ENCODE measurements at regions not wholly inside any gene's neighbourhood (a gene's known extent, or its start where the extent isn't known, plus 50 kb on each side); places are given as distances from the start of the nearest gene placed in this dataset.
"Not testable (repeated sequence)": the region's sequence is repeated elsewhere in the genome, so short reads cannot be mapped to it uniquely, and the experiment has no call there.

DNA sequence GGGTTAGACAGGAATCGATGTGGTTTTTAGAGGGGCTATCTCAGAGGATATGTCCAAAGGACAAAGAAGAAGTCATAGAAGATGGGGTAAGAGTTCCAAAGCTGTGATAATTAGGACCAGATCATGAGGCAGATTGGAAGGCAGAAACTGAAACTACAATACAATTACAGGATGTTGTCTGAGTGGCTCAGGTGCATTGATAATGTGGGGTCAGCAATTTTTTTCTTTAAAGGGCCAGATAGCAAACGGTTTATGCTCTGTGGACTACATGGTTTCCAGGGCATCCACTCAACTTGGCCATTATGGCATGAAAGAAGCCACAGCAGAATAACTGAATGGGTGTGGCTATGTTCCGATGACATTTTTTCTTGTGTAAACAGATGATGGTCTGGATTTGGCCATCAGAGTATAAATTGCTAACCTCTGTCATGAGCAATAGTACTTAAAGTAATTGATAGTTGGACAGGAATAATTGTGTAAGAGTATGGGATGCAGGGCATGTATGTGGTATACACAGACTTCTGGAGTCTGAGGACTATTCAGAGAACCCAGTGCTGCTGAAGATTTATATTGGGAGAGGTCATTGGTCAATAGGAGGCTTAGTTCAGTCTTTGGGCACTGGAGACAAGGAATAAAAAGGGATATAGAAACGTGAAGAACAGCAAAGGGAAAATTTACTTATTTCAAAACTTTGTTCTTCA, 198.4 kb upstream of the ADGRL4 start:
- Mint-ChIP-seq H3K9me3 (no peaks in the 10 kb centered on the region), H3K4me1 (no peaks in the 10 kb centered on the region), H3K4me3 (no peak overlapping the region), H3K27ac (no peak overlapping the region), H3K36me3 (ENCODE audit: low read depth) (no peaks in the 10 kb centered on the region), H3K27me3 (no peaks in the 10 kb centered on the region)
- CTCF ChIA-PET: no interaction called here
- POLR2A ChIA-PET: no interaction called here
- DNase-seq: no peak

DNA sequence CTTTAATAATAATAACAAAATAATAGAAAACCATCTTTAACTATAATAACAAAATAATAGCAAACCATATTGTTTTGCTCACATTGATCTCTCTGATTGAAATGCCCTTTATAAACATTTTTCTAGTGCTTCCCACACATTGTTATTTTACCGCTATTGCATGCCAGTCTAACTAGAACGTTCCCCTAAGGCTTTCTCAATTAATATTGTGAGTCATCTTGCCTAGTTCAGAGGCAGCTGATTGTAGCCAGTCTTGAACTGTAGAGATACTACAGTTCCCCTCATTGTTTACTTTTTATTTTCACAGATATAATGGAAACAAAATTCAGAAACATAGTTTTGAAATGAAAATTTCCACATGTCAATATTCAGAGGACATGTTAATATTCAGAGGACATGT, 192.3 kb upstream of the ADGRL4 start:
- Mint-ChIP-seq H3K27me3 (no peaks in the 10 kb centered on the region), H3K4me3 (no peak overlapping the region), H3K4me1 (no peaks in the 10 kb centered on the region), H3K27ac (no peak overlapping the region), H3K36me3 (ENCODE audit: low read depth) (no peaks in the 10 kb centered on the region), H3K9me3 (no peaks in the 10 kb centered on the region)
- ChIA-PET POLR2A (no interaction called here), CTCF (no interaction called here)
- DNase-seq: no peak

DNA sequence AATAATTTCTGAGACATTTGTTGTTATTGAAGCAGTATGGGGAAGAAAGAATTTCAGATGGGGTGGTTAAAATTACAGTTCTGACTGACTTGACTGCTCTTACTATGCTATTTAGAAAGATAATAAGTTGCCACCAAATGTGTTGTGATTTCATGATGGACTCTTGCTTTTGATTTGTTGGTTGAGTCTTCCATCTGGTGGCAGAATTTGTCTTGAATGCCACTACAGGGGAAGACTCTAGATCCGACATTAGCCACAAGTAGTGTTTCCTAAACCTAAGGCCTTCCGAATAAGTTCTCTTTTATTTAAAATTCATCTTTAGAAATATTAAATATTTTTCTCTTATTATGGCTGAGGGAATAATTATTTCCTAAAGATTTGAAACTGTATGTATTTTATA, 190.9 kb upstream of the ADGRL4 start:
- Mint-ChIP-seq H3K9me3 (no peaks in the 10 kb centered on the region), H3K4me1 (peaks cover 1% of the 10 kb centered on the region), H3K36me3 (ENCODE audit: low read depth) (no peaks in the 10 kb centered on the region), H3K4me3 (no peak overlapping the region), H3K27me3 (no peaks in the 10 kb centered on the region), H3K27ac (no peak overlapping the region)
- ChIA-PET CTCF (no interaction called here), POLR2A (no interaction called here)
- DNase-seq: no peak

DNA sequence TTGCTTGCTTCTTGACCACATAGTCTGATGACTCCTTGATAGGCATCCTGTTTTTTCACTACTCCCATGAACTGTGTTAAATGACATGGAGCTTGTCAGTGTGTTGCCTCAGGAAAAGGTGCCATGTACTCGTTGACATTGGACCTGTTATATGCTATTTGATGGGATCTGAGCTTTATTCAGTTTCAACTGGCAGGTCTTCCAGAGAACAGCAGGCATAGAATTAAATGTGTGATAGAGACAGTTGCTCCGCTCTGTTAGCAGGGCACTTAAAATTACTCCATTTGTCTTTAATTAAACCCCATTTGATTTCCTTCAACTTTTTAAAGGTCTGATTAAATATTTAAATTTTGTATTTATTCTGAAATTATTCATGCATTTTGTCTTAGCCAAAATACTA, 189.7 kb upstream of the ADGRL4 start:
- ChIA-PET CTCF (no interaction called here), POLR2A (no interaction called here)
- Mint-ChIP-seq H3K27me3 (no peaks in the 10 kb centered on the region), H3K27ac (no peak overlapping the region), H3K9me3 (no peaks in the 10 kb centered on the region), H3K4me1 (peaks cover 1% of the 10 kb centered on the region), H3K4me3 (no peak overlapping the region), H3K36me3 (ENCODE audit: low read depth) (no peaks in the 10 kb centered on the region)
- DNase-seq: no peak

DNA sequence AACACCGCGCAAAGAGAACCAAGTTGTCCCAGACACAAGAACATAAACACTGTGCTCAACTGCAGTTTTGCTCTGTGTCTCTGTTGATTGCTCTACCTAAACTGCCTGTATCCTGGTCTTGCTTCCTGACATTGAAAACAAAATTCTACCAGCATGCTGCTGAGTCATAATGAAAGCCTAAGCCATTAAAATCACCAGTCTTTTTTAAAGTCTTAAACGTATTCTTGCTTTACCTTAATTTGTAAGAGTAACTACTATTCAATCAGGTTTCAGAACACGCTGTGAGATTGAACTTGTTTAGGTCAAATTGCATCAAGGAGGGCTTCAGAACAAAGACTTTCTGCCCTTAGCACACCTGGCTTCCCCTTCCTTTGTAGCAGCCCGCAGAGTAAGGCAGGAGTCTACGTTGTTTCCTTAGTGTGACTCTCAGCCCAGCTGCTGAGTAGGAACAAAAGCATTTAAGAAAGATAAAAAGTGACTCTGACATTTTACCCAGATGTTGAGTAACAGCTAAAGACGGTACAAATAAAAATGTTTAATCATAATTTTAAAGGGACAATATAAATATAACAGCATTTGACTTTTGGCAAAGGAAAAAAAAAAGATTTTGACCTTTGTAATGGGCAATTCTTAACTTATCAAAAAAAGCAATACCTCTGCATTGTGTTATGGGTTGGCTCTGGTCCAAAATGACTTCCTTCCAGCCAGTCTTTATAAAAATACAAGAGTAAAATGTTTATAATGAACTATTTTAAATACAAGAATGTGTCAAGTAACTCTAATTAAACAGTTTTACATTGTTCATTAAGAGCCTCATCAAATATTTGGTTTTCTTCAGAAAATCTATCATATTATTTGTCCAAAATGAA, 186.9 kb upstream of the ADGRL4 start:
- peaks cover 1% of the 10 kb centered on the region for H3K4me1 Mint-ChIP-seq
- no peaks in the 10 kb centered on the region for H3K27me3 Mint-ChIP-seq
- H3K27ac Mint-ChIP-seq: no peak overlapping the region
- no peak for DNase-seq
- POLR2A ChIA-PET: no interaction called here
- H3K4me3 Mint-ChIP-seq: no peak overlapping the region
- CTCF ChIA-PET: no interaction called here
- H3K9me3 Mint-ChIP-seq: no peaks in the 10 kb centered on the region
- H3K36me3 Mint-ChIP-seq (ENCODE audit: low read depth): no peaks in the 10 kb centered on the region

DNA sequence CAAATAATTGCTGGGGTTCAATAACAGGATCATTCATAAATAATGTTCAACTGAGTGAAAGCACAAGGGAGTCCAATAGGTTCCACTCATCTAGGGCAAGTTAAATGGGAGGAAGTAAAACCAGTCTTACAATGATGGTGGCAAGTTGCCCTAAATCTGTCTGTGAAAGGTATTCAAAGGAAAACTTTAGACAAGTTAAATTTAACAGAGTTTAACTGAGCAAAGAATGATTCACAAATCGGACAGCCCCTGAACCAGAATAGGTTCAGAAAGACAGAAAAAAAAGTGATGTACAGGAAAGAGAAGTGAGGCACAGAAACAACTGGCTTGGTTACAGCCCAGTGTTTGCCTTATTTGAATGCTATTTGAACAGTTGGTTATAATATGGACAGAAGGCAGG, 183.5 kb upstream of the ADGRL4 start:
- Mint-ChIP-seq H3K9me3 (no peaks in the 10 kb centered on the region), H3K4me3 (no peak overlapping the region), H3K27ac (no peak overlapping the region), H3K4me1 (peaks cover 1% of the 10 kb centered on the region), H3K36me3 (ENCODE audit: low read depth) (no peaks in the 10 kb centered on the region), H3K27me3 (no peaks in the 10 kb centered on the region)
- CTCF ChIA-PET: no interaction called here
- POLR2A ChIA-PET: no interaction called here
- DNase-seq: no peak

DNA sequence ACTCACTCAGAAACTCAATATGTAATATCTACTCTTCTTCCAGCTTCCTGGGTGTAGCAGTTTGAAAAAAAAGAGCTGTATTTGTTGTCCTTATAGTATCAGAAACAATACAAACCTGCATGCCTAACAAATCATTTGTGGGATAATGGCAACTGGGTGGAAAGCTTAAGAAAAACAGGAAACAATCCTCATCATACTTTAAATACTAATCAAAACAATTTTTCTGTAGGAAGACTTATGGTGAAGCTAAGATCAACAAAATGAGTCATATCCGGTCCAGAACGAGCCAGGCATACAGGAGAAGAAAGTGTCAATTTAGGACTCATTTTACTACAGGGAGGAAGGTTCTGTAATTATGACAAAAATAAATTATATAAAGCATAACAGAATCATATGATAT, 181.8 kb upstream of the ADGRL4 start:
- Mint-ChIP-seq H3K27me3 (no peaks in the 10 kb centered on the region), H3K9me3 (no peaks in the 10 kb centered on the region), H3K27ac (no peak overlapping the region), H3K36me3 (ENCODE audit: low read depth) (no peaks in the 10 kb centered on the region), H3K4me3 (no peak overlapping the region), H3K4me1 (peaks cover 1% of the 10 kb centered on the region)
- ChIA-PET CTCF (no interaction called here), POLR2A (no interaction called here)
- DNase-seq: no peak

DNA sequence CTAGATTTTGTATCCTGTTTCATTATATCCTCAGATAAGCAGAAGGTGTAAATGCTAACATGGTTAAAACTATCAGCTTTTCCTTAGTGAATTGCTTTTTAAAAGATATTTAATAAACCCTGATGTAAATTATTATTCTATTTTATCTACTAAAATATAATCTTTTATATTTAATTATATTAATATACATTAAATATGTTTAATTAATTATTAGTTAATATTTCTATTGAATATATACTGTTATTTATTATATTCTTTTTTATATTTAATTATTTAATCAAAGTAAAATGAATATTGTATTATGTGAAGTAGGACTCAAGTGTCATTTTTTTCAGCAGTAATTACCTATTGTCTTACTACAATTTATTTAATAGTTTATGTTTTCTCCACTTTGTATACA, 179.7 kb upstream of the ADGRL4 start:
- POLR2A ChIA-PET: no interaction called here
- Mint-ChIP-seq H3K36me3 (ENCODE audit: low read depth) (no peaks in the 10 kb centered on the region), H3K4me3 (no peak overlapping the region), H3K9me3 (no peaks in the 10 kb centered on the region), H3K27me3 (no peaks in the 10 kb centered on the region), H3K27ac (no peak overlapping the region), H3K4me1 (no peaks in the 10 kb centered on the region)
- DNase-seq: no peak
- CTCF ChIA-PET: no interaction called here

DNA sequence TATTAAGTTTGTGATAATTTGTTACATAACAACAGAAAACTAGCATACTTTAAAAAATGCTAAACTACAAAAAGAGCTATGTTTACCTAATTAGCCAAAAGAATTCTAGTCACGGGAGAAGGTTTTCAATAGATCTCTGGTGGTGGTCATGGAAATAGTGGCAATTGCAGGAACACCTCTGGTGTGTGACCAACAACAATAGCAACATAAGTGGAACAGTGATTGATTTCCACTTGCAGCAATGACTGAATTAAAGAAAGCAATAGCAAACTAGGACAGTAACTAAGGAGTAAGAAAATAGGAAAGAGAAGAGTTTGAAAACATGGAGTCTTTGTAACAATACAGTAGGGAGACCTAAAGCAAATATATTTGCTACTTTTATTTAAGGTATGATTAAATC, 171.3 kb upstream of the ADGRL4 start:
- CTCF ChIA-PET: no interaction called here
- no peaks in the 10 kb centered on the region for H3K36me3 Mint-ChIP-seq (ENCODE audit: low read depth)
- no peaks in the 10 kb centered on the region for H3K4me1 Mint-ChIP-seq
- POLR2A ChIA-PET: no interaction called here
- no peak for DNase-seq
- no peaks in the 10 kb centered on the region for H3K27me3 Mint-ChIP-seq
- H3K9me3 Mint-ChIP-seq: peaks cover 3% of the 10 kb centered on the region
- no peak overlapping the region for H3K4me3 Mint-ChIP-seq
- H3K27ac Mint-ChIP-seq: no peak overlapping the region

DNA sequence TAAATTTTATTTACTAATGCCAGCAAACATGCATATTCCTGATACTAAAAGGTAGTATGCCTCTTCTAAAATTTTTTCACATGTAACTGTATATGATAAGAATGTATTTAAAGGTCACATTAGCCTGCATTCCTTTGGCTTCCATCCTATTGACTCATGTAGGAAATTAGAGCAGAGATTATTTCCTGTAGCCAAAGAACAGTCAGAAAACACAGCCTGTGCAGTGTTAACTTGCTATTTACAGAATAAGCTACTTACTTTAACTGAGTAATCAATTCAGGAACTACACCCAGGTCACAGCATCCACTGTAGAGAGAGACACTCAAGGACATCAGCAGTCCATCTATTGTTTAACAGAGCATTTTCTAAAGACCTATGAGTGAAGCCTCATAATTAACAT, 154.5 kb upstream of the ADGRL4 start:
- no peak for DNase-seq
- no peak overlapping the region for H3K27ac Mint-ChIP-seq
- H3K4me1 Mint-ChIP-seq: no peaks in the 10 kb centered on the region
- CTCF ChIA-PET: no interaction called here
- POLR2A ChIA-PET: no interaction called here
- H3K36me3 Mint-ChIP-seq (ENCODE audit: low read depth): no peaks in the 10 kb centered on the region
- H3K4me3 Mint-ChIP-seq: no peak overlapping the region
- peaks cover 9% of the 10 kb centered on the region for H3K9me3 Mint-ChIP-seq
- no peaks in the 10 kb centered on the region for H3K27me3 Mint-ChIP-seq

DNA sequence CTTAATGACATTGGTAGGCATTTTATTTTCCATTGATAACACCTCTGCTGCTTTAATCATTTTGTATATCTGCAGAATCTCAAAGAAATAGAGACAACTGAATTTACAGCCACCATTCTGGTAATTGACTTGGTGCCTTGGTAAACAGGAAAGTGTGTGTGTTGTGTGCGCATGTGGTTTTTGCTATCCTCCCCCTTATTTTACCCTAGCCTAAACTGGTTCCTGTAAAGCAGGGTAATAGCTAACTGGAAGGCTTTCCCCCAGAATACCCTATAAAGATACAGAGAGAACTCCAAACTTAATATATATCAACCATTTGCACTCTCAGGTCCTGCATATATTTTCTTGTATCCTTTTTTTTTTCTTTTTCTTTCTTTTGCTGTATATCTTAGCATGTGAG, 149.5 kb upstream of the ADGRL4 start:
- H3K4me3 Mint-ChIP-seq: no peak overlapping the region
- no peaks in the 10 kb centered on the region for H3K36me3 Mint-ChIP-seq (ENCODE audit: low read depth)
- H3K9me3 Mint-ChIP-seq: peaks cover 3% of the 10 kb centered on the region
- CTCF ChIA-PET: no interaction called here
- no peaks in the 10 kb centered on the region for H3K4me1 Mint-ChIP-seq
- no peak overlapping the region for H3K27ac Mint-ChIP-seq
- POLR2A ChIA-PET: no interaction called here
- H3K27me3 Mint-ChIP-seq: no peaks in the 10 kb centered on the region
- no peak for DNase-seq

DNA sequence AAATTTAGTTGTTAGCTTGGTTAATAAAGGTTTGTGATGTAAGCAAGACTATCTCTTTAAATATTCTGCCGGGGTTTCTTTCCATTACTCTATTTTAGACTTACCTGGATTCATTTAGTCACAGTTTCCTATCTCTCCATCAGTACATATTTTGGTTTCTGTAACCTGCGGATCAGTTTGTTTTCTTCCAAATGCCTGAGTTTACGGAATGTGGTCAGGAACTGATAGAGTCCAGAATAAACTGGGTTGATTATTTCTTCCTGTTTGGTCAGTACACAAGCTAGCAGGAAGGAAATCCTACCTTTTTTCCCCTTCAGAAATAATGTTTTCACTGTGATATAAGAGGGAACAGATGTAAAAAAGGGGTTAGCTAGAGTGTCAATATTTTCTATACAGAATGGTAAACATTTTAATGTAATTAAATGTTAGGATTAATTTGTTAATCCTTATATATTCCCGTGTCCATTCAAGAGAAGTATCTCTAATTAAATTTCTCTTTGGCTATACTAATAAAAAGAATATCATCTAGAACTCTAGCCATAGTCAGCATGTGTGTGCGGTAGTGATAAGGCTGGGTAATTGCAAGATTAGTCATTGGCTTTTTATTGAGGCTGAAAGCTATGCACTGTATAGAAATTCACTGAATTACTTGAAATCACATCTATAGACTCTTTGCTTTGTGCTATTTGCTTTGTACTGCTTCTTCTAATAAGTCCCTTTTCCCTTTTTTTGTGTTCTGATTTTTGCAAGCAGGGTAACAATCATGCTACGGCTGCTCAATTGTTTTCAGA, 144.7 kb upstream of the ADGRL4 start:
- Mint-ChIP-seq H3K9me3 (peaks cover 2% of the 10 kb centered on the region), H3K27me3 (no peaks in the 10 kb centered on the region), H3K4me1 (no peaks in the 10 kb centered on the region), H3K4me3 (no peak overlapping the region), H3K27ac (no peak overlapping the region), H3K36me3 (ENCODE audit: low read depth) (no peaks in the 10 kb centered on the region)
- POLR2A ChIA-PET: no interaction called here
- CTCF ChIA-PET: no interaction called here
- DNase-seq: no peak

DNA sequence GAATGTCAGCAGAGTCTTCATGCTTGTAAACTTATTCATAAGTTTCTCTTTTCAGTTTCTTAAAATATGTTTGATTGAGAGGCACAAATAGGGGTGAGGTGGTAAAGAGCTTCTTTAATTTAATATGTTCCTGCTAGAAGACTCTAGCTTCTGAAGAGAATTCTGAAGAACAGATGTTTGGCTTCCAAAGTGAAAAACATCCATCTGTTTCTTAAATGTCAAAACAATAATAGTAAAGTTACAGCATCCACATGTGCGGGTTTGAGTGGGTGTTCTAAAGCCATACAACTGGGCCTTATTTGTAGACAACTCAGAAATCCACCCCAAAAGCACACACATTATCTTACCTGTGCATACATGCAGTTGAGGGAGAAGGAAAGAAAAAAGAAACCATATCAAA, 144.0 kb upstream of the ADGRL4 start:
- Mint-ChIP-seq H3K27me3 (no peaks in the 10 kb centered on the region), H3K27ac (no peak overlapping the region), H3K36me3 (ENCODE audit: low read depth) (no peaks in the 10 kb centered on the region), H3K4me1 (no peaks in the 10 kb centered on the region), H3K9me3 (peaks cover 2% of the 10 kb centered on the region), H3K4me3 (no peak overlapping the region)
- CTCF ChIA-PET: no interaction called here
- no peak for DNase-seq
- POLR2A ChIA-PET: no interaction called here

DNA sequence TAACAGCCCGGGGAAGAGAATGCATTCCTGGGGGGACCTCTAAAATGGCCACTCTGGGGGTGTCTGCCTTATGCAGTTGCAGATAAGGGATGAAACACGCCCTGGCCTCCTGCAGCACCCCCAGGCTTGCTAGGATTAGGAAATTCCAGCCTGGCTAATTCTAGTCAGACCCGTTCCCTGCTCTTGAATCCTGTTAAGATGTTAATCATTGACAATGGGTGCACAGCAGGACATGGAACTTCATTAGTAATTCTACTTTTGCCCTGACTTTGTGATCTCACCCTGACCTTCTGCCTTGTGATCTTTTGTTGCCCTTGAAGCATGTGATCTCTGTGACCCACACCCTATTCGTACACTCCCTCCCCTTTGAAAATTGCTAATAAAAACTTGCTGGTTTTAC, 131.7 kb upstream of the ADGRL4 start:
- POLR2A ChIA-PET; H3K27me3 Mint-ChIP-seq; H3K9me3 Mint-ChIP-seq; H3K4me1 Mint-ChIP-seq; H3K4me3 Mint-ChIP-seq; DNase-seq; H3K36me3 Mint-ChIP-seq (ENCODE audit: low read depth); H3K27ac Mint-ChIP-seq; CTCF ChIA-PET: not testable (repeated sequence)
